ENCODE measurements at regions not wholly inside any gene's neighbourhood (a gene's known extent, or its start where the extent isn't known, plus 50 kb on each side); places are given as distances from the start of the nearest gene placed in this dataset.
A peak's percentile ranks its signal among the peaks of the same experiment; 100 is the strongest.

GRCh38 chr5:10875201-10875768 lies 114.3 kb upstream of the DAP start:
- Histone ChIP-seq H4K20me1 (ENCODE audit: control insufficient read depth, insufficient read depth, insufficient read length) (no peaks in the 10 kb centered on the region), H3K27ac (ENCODE audit: insufficient read length, low read depth, low read length) (no peak overlapping the region), H3K23me2 (ENCODE audit: insufficient read length, low read depth, low read length, poor library complexity, severe bottlenecking) (no peaks in the 10 kb centered on the region), H4K91ac (ENCODE audit: insufficient read length, low read depth, low read length) (no peak overlapping the region), H3K4ac (ENCODE audit: low read depth, low read length) (no peak overlapping the region), H3K4me1 (ENCODE audit: insufficient read depth, low read length) (no peaks in the 10 kb centered on the region; the same call in 1 of the 2 replicates), H3K18ac (ENCODE audit: insufficient read length, low read depth, low read length) (no peak overlapping the region), H3K14ac (ENCODE audit: insufficient read depth, low read length) (no peak overlapping the region), H3K4me2 (ENCODE audit: insufficient read depth, insufficient read length, low read length) (no peak overlapping the region), H2BK15ac (ENCODE audit: low read depth, low read length) (no peak overlapping the region), H2BK20ac (ENCODE audit: low read depth, low read length, poor library complexity, severe bottlenecking) (no peak overlapping the region), H2AFZ (ENCODE audit: low read length) (no peak overlapping the region), H3K27me3 (ENCODE audit: insufficient read depth, low read length) (no peaks in the 10 kb centered on the region), H4K8ac (replicated peaks; ENCODE audit: insufficient read length, low read depth, low read length) (no peak overlapping the region), H2AK5ac (ENCODE audit: insufficient read length, low read length) (no peak overlapping the region), H4K5ac (ENCODE audit: insufficient read length, low read depth, low read length) (no peak overlapping the region), H2BK12ac (ENCODE audit: insufficient read length, low read depth, low read length) (no peak overlapping the region), H3K23ac (ENCODE audit: insufficient read length, low read depth, low read length) (no peak overlapping the region), H2BK120ac (ENCODE audit: low read depth, low read length, poor library complexity, severe bottlenecking) (no peak overlapping the region), H3K9ac (ENCODE audit: extremely low read depth, insufficient read length, low read length) (no peak overlapping the region), H3K56ac (ENCODE audit: insufficient read length, low read depth, low read length) (no peak overlapping the region), H3K9me3 (ENCODE audit: control insufficient read depth, low read depth, low read length) (no peaks in the 10 kb centered on the region), H3K79me1 (ENCODE audit: insufficient read depth, low read depth, low read length, poor library complexity, severe bottlenecking) (no peaks in the 10 kb centered on the region), H3T11ph (ENCODE audit: low read length) (no peak overlapping the region), H2BK5ac (ENCODE audit: insufficient read length, low read length) (no peak overlapping the region), H3K79me2 (ENCODE audit: insufficient read depth, low read length) (no peaks in the 10 kb centered on the region)
- no peak for TF ChIP-seq CTCF (conservative IDR thresholded peaks at IDR 0.05)
- no peak for DNase-seq
- Mint-ChIP-seq H3K27ac (peak overlapping the region in 2 of 3 experiments; percentile 52 to 69; a peak in 3 of 7 replicates), H3K4me1 (peaks cover 5 to 8% of the 10 kb centered on the region in 2 experiments), H3K9me3 (no peaks in the 10 kb centered on the region), H3K36me3 (ENCODE audit: insufficient read depth in 1 of 3, low read depth in 3 of 3) (no peaks in the 10 kb centered on the region), H3K27me3 (ENCODE audit: low read depth) (peaks cover 2% of the 10 kb centered on the region), H3K4me3 (no peak overlapping the region)
- WGBS (ENCODE audit: extremely low coverage, insufficient read length, low lambda C conversion rate): no CpG with 5 or more reads among the region's 10 CpGs
